C4-2B (cell line): ENCODE measurements at regions not wholly inside any gene's neighbourhood (a gene's known extent, or its start where the extent isn't known, plus 50 kb on each side); places are given as distances from the start of the nearest gene placed in this dataset.

Source experiments
- H3K27ac ChIP-seq: fragments of 450-650 bp; 2 replicates; pipeline ENCODE4 v1.5.1; 2017
- CTCF ChIP-seq: fragments of 450-650 bp; conservative IDR thresholded peaks from 2 replicates; pipeline ENCODE4 v1.5.1; 2017; ENCODE audit warnings: mild to moderate bottlenecking
- ZFX ChIP-seq: fragments of 450-650 bp; IDR thresholded peaks from 2 replicates; pipeline ENCODE4 v1.6.1; 2017

- H3K27ac ChIP-seq: no peak overlapping the region
- TF ChIP-seq ZFX: no peak
- TF ChIP-seq CTCF: no peak
Observed at GRCh38 chr10:108422286-108422685, 1257.8 kb upstream of the SORCS1 start.

- H3K27ac ChIP-seq: no peak overlapping the region
- TF ChIP-seq CTCF (no peak), ZFX (no peak)
Observed at GRCh38 chr10:108421266-108421665, 1256.8 kb upstream of the SORCS1 start.

- TF ChIP-seq CTCF (no peak), ZFX (no peak)
- no peak overlapping the region for H3K27ac ChIP-seq
Observed at GRCh38 chr10:108413954-108414353, 1249.4 kb upstream of the SORCS1 start.

GRCh38 chr10:108412323-108412722 is 1247.8 kb upstream of the SORCS1 start:
- TF ChIP-seq ZFX (no peak), CTCF (no peak)
- H3K27ac ChIP-seq: no peak overlapping the region

GRCh38 chr10:108411894-108412293 is 1247.4 kb upstream of the SORCS1 start:
- TF ChIP-seq CTCF (no peak), ZFX (no peak)
- no peak overlapping the region for H3K27ac ChIP-seq

GRCh38 chr10:108411206-108411605 is 1246.7 kb upstream of the SORCS1 start:
- H3K27ac ChIP-seq: no peak overlapping the region
- no peak for TF ChIP-seq ZFX

- no peak overlapping the region for H3K27ac ChIP-seq
Observed at GRCh38 chr10:108410236-108410635, 1245.7 kb upstream of the SORCS1 start.

More at GRCh38 chr10:108410236-108410635, 1245.7 kb upstream of the SORCS1 start:
- TF ChIP-seq CTCF: no peak
- no peak for TF ChIP-seq ZFX
